GM21737 (cell line): ENCODE measurements at regions not wholly inside any gene's neighbourhood (a gene's known extent, or its start where the extent isn't known, plus 50 kb on each side); places are given as distances from the start of the nearest gene placed in this dataset.

Source experiments
- ATAC-seq: cut with Tn5 transposase; IDR thresholded peaks from one replicate; pipeline ENCODE4 v1.9.1; 2021; ENCODE audit warnings: mild to moderate bottlenecking, moderate library complexity; ENCODE audit not compliant: unreplicated experiment

GRCh38 chr3:72441284-72441994, 406.8 kb downstream of the SHQ1 start:
- ATAC-seq, result no peak

GRCh38 chr3:72440491-72440890, 407.8 kb downstream of the SHQ1 start:
- no peak for ATAC-seq

GRCh38 chr3:72439321-72440183, 408.7 kb downstream of the SHQ1 start:
- peak; percentile 60 for ATAC-seq

GRCh38 chr3:72437661-72438406, 410.4 kb downstream of the SHQ1 start:
- no peak for ATAC-seq

- no peak for ATAC-seq
These were observed 411.2 kb downstream of the SHQ1 start for GRCh38 chr3:72436863-72437592.

- no peak for ATAC-seq
These were observed 413.9 kb downstream of the SHQ1 start for GRCh38 chr3:72434296-72434695.

- no peak for ATAC-seq
These were observed 416.0 kb downstream of the SHQ1 start for GRCh38 chr3:72432246-72432645.

GRCh38 chr3:72429589-72430353, 418.5 kb downstream of the SHQ1 start:
- no peak for ATAC-seq

GRCh38 chr3:72428803-72429202, 419.4 kb downstream of the SHQ1 start:
- ATAC-seq, result no peak

- ATAC-seq, result no peak
These were observed 420.6 kb downstream of the SHQ1 start for GRCh38 chr3:72427624-72428023.

- peak; percentile 68 for ATAC-seq
These were observed 421.4 kb downstream of the SHQ1 start for GRCh38 chr3:72426618-72427397.

GRCh38 chr3:72423643-72424042, 424.6 kb downstream of the SHQ1 start:
- no peak for ATAC-seq

- ATAC-seq, result no peak
These were observed 426.5 kb downstream of the SHQ1 start for GRCh38 chr3:72421786-72422185.

- no peak for ATAC-seq
These were observed 427.1 kb downstream of the SHQ1 start for GRCh38 chr3:72421126-72421525.

- ATAC-seq, result no peak
These were observed 429.4 kb downstream of the SHQ1 start for GRCh38 chr3:72418856-72419255.

- no peak for ATAC-seq
These were observed 430.0 kb downstream of the SHQ1 start for GRCh38 chr3:72418244-72418643.

GRCh38 chr3:72414481-72415016, 433.7 kb downstream of the SHQ1 start:
- no peak for ATAC-seq

GRCh38 chr3:72413228-72413627, 435.0 kb downstream of the SHQ1 start:
- no peak for ATAC-seq

- ATAC-seq, result no peak
These were observed 435.8 kb downstream of the SHQ1 start for GRCh38 chr3:72412340-72412956.
